ENCODE measurements at regions not wholly inside any gene's neighbourhood (a gene's known extent, or its start where the extent isn't known, plus 50 kb on each side); places are given as distances from the start of the nearest gene placed in this dataset.

DNA sequence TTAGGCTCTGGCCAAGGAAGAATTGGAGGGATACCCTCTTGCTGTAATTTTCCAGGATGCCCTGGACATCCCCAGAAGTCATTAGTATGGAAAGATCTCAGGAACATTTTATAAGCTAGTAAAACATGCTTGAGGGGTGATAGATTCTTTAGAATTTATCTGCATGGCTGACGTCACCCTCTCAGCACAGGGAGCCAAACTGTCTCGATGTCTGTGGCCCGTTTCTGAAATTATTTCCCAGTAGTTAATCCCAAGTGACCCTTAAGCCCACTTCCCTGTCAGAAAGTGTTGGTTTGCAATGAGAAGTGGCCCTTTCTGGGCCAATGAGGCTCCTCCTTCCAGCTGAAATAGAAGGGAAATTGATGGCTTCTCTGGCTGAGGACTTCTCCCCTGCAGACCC lies 184.5 kb upstream of the BMPER start:
- TF ChIP-seq, protein P1, sequence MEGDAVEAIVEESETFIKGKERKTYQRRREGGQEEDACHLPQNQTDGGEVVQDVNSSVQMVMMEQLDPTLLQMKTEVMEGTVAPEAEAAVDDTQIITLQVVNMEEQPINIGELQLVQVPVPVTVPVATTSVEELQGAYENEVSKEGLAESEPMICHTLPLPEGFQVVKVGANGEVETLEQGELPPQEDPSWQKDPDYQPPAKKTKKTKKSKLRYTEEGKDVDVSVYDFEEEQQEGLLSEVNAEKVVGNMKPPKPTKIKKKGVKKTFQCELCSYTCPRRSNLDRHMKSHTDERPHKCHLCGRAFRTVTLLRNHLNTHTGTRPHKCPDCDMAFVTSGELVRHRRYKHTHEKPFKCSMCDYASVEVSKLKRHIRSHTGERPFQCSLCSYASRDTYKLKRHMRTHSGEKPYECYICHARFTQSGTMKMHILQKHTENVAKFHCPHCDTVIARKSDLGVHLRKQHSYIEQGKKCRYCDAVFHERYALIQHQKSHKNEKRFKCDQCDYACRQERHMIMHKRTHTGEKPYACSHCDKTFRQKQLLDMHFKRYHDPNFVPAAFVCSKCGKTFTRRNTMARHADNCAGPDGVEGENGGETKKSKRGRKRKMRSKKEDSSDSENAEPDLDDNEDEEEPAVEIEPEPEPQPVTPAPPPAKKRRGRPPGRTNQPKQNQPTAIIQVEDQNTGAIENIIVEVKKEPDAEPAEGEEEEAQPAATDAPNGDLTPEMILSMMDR (IDR thresholded peaks at IDR 0.05; ENCODE audit: borderline replicate concordance, extremely low read depth, low read length, poor library complexity, severe bottlenecking) = no peak
- no peak for TF ChIP-seq EZH2 (IDR thresholded peaks at IDR 0.05; ENCODE audit: borderline replicate concordance, low read depth, low read length, severe bottlenecking)
